DMS 273 (cell line): ENCODE measurements at regions not wholly inside any gene's neighbourhood (a gene's known extent, or its start where the extent isn't known, plus 50 kb on each side); places are given as distances from the start of the nearest gene placed in this dataset.
"Not testable (repeated sequence)": the region's sequence is repeated elsewhere in the genome, so short reads cannot be mapped to it uniquely, and the experiment has no call there.

Experiments
- DNase-seq: peaks from one replicate; lab custom pipeline; 2025; ENCODE audit not compliant: unreplicated experiment; lab: John Stamatoyannopoulos, UW

GRCh38 chrX:83749736-83750135 lies 111.2 kb upstream of the CYLC1 start:
- DNase-seq = not testable (repeated sequence)

DNA sequence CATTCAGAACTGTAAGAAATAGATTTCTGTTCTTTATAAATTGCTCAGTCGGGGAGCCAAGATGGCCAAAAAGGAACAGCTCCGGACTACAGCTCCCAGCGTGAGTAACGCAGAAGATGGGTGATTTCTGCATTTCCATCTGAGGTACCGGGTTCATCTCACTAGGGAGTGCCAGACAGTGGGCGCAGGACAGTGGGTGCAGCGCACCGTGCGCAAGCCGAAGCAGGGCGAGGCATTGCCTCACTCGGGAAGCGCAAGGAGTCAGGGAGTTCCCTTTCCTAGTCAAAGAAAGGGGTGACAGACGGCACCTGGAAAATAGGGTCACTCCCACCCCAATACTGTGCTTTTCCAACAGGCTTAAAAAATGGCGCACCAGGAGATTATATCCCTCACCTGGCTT lies 110.5 kb upstream of the CYLC1 start:
- not testable (repeated sequence) for DNase-seq

DNA sequence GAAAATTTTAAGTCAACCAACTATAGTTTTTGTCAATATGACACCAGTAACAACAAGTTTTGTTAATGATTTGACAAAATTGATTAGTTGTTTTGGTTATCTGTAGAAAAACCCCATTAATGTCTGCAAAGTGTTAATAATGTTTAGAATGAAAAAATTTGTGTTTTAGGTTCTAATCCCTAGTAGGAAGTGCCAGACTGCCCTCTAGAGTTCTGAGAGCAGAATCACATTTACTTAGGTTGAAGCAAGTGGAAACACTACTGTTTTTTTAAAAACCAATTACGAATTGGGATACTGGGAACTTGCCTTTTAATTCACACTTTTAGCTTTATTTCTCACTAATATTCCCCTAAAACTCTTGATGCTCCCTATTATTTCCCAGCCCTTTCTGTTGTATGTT lies 101.1 kb upstream of the CYLC1 start:
- DNase-seq = peak; percentile 69

DNA sequence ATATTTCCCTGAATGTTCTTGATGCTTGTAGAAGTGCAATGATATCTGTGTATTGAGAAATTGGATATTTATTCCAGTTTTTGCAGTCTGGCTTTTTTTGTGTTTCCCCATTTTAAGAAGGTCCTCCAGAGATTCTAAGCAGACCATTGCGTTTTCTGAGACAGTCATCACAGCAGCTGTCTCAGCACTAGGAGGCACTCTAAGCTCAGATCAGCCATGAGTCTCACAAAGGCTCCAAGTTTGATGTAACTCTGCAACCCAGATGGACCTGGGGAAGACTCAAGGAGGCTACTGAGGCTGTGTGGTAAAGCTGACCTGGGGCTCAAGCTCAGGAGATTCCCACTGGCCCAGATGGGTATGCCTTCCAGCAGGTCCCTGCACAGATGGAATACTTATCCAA lies 89.3 kb upstream of the CYLC1 start:
- DNase-seq = peak; percentile 15
